Smooth muscle cell (in vitro differentiated cells): ENCODE measurements at regions not wholly inside any gene's neighbourhood (a gene's known extent, or its start where the extent isn't known, plus 50 kb on each side); places are given as distances from the start of the nearest gene placed in this dataset.

Experiments
- DNase-seq: peaks from one replicate; lab custom pipeline; 2025; ENCODE audit not compliant: unreplicated experiment; lab: John Stamatoyannopoulos, UW
- H2AFZ ChIP-seq: fragments of 200-600 bp; sonication (generic); 2 replicates; pipeline ENCODE4 v1.6.0; 2016; ENCODE audit warnings: antibody characterized with exemption, low read depth, mild to moderate bottlenecking
- H3F3A ChIP-seq: fragments of 200-600 bp; sonication (generic); 2 replicates; pipeline ENCODE4 v1.6.0; 2017; ENCODE audit warnings: antibody characterized with exemption, low read depth
- H3K27ac ChIP-seq: fragments of 200-600 bp; sonication (generic); 2 replicates; pipeline ENCODE4 v1.5.1; 2016; ENCODE audit warnings: low read depth, mild to moderate bottlenecking
- H3K27me3 ChIP-seq: fragments of 200-600 bp; sonication (generic); 2 replicates; pipeline ENCODE4 v1.6.1; 2016; ENCODE audit warnings: low read depth, mild to moderate bottlenecking
- H3K36me3 ChIP-seq: fragments of 200-600 bp; sonication (generic); 2 replicates; pipeline ENCODE4 v1.5.1; 2016; ENCODE audit warnings: low read depth
- H3K4me1 ChIP-seq: fragments of 200-600 bp; sonication (generic); 2 replicates; pipeline ENCODE4 v1.5.1; 2016; ENCODE audit warnings: low read depth
- H3K4me2 ChIP-seq: fragments of 200-600 bp; sonication (generic); 2 replicates; pipeline ENCODE4 v1.6.0; 2016; ENCODE audit warnings: mild to moderate bottlenecking
- H3K4me3 ChIP-seq: fragments of 200-600 bp; sonication (generic); 2 replicates; pipeline ENCODE4 v1.5.1; 2016; ENCODE audit warnings: mild to moderate bottlenecking
- H3K79me2 ChIP-seq: fragments of 200-600 bp; sonication (generic); 2 replicates; pipeline ENCODE4 v1.6.0; 2016; ENCODE audit warnings: low read depth, mild to moderate bottlenecking
- H3K9ac ChIP-seq: fragments of 200-600 bp; sonication (generic); 2 replicates; pipeline ENCODE4 v1.6.0; 2016; ENCODE audit warnings: low read depth
- H3K9me3 ChIP-seq: fragments of 200-600 bp; sonication (generic); replicated peaks from 2 replicates; pipeline ENCODE4 v1.5.1; 2016; ENCODE audit warnings: low read depth
- H4K20me1 ChIP-seq: fragments of 200-600 bp; sonication (generic); 2 replicates; pipeline ENCODE4 v1.6.0; 2016; ENCODE audit warnings: low read depth
- WGBS: methylation state at CpG from one replicate; pipeline ENCODE4 v1.1.7; 2016; ENCODE audit warnings: low lambda C conversion rate; 5-methylcytosine and 5-hydroxymethylcytosine counted together
- TF ChIP-seq, protein P1 (sequence below): fragments of 200-600 bp; sonication (generic); IDR thresholded peaks from 2 replicates; pipeline ENCODE4 v1.5.1; 2017; ENCODE audit warnings: borderline replicate concordance, mild to moderate bottlenecking, antibody characterized with exemption; ENCODE audit not compliant: insufficient read depth, poor library complexity, severe bottlenecking

- Histone ChIP-seq H3K36me3 (no peaks in the 10 kb centered on the region), H3K4me3 (no peak overlapping the region), H3F3A (no peaks in the 10 kb centered on the region), H3K4me2 (no peak overlapping the region), H4K20me1 (peaks cover 100% of the 10 kb centered on the region), H3K9ac (no peak overlapping the region), H3K27ac (no peak overlapping the region), H3K4me1 (no peaks in the 10 kb centered on the region), H3K9me3 (no peaks in the 10 kb centered on the region), H3K79me2 (peaks cover 100% of the 10 kb centered on the region), H3K27me3 (no peaks in the 10 kb centered on the region), H2AFZ (no peak overlapping the region)
- WGBS: 95% methylated on average over 5 of the region's 5 CpGs
- TF ChIP-seq, protein P1, sequence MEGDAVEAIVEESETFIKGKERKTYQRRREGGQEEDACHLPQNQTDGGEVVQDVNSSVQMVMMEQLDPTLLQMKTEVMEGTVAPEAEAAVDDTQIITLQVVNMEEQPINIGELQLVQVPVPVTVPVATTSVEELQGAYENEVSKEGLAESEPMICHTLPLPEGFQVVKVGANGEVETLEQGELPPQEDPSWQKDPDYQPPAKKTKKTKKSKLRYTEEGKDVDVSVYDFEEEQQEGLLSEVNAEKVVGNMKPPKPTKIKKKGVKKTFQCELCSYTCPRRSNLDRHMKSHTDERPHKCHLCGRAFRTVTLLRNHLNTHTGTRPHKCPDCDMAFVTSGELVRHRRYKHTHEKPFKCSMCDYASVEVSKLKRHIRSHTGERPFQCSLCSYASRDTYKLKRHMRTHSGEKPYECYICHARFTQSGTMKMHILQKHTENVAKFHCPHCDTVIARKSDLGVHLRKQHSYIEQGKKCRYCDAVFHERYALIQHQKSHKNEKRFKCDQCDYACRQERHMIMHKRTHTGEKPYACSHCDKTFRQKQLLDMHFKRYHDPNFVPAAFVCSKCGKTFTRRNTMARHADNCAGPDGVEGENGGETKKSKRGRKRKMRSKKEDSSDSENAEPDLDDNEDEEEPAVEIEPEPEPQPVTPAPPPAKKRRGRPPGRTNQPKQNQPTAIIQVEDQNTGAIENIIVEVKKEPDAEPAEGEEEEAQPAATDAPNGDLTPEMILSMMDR: no peak
- DNase-seq: no peak
These were observed 439.4 kb downstream of the PCNX1 start for GRCh38 chr14:71346685-71347084.

DNA sequence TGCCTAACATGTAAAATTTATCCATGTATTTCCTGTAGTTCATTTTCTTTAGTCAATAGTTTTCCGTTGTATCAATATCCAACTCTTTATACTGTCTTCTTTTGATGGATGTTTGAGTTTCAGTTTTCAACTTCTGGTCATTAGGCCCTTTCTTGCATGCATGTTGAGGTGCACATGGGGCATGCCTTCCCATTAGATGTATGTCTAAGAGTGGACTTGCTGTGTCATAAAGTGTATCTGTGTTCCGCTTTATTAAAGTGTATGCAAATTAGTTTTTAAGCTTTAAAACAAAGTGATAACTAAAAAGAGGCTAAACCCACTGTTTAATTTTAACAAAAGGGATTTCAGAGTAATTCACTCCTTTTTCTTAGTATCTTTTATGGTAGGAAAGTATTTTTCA lies 441.1 kb downstream of the PCNX1 start:
- Histone ChIP-seq H3K9me3 (no peaks in the 10 kb centered on the region), H3F3A (peaks cover 3% of the 10 kb centered on the region), H3K27me3 (no peaks in the 10 kb centered on the region), H3K27ac (no peak overlapping the region), H3K4me2 (no peak overlapping the region), H3K36me3 (no peaks in the 10 kb centered on the region), H3K9ac (no peak overlapping the region), H4K20me1 (peaks cover 100% of the 10 kb centered on the region), H3K4me3 (no peak overlapping the region), H3K79me2 (peaks cover 100% of the 10 kb centered on the region), H3K4me1 (no peaks in the 10 kb centered on the region), H2AFZ (no peak overlapping the region)
- DNase-seq: no peak
- TF ChIP-seq, protein P1: no peak
- WGBS: 94% methylated on average over 2 of the region's 2 CpGs

GRCh38 chr14:71348817-71349216 lies 441.6 kb downstream of the PCNX1 start:
- peaks cover 100% of the 10 kb centered on the region for H3K79me2 ChIP-seq
- H4K20me1 ChIP-seq: peaks cover 100% of the 10 kb centered on the region
- no peaks in the 10 kb centered on the region for H3K4me1 ChIP-seq
- peaks cover 3% of the 10 kb centered on the region for H3F3A ChIP-seq
- H3K36me3 ChIP-seq: no peaks in the 10 kb centered on the region
- no peak overlapping the region for H3K27ac ChIP-seq
- no peaks in the 10 kb centered on the region for H3K27me3 ChIP-seq
- WGBS: 96% methylated on average over 4 of the region's 4 CpGs
- H3K9me3 ChIP-seq: no peaks in the 10 kb centered on the region
- no peak for DNase-seq
- H3K9ac ChIP-seq: no peak overlapping the region
- no peak overlapping the region for H2AFZ ChIP-seq
- no peak overlapping the region for H3K4me3 ChIP-seq
- H3K4me2 ChIP-seq: no peak overlapping the region
- TF ChIP-seq, protein P1: no peak

DNA sequence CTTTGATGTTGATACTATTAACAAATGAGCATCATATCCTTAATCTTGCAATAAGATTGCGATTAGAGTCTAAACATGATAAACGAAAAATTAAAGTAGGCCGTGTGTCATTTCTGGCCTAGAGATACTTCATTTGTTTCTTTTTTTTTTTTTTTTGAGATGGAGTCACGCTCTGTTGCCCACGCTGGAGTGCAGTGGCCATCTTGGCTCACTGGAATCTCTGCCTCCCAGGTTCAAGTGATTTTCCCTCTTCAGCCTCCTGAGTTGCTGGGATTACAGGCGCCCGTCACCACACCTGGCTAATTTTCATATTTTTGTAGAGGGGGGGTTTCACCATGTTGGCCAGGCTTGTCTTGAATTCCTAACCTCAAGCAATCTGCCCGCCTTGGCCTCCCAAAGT lies 446.9 kb downstream of the PCNX1 start:
- H3K4me1 ChIP-seq: peaks cover 15% of the 10 kb centered on the region
- peaks cover 100% of the 10 kb centered on the region for H3K79me2 ChIP-seq
- H3K36me3 ChIP-seq: no peaks in the 10 kb centered on the region
- TF ChIP-seq, protein P1: no peak
- 98% methylated on average over 8 of the region's 8 CpGs for WGBS
- no peak overlapping the region for H3K4me2 ChIP-seq
- H3K4me3 ChIP-seq: no peak overlapping the region
- H3K9me3 ChIP-seq: no peaks in the 10 kb centered on the region
- H3K27me3 ChIP-seq: no peaks in the 10 kb centered on the region
- H3K27ac ChIP-seq: no peak overlapping the region
- no peak overlapping the region for H3K9ac ChIP-seq
- H3F3A ChIP-seq: peaks cover 3% of the 10 kb centered on the region
- H4K20me1 ChIP-seq: peaks cover 100% of the 10 kb centered on the region
- no peak overlapping the region for H2AFZ ChIP-seq
- DNase-seq: no peak
